ENCODE measurements at regions not wholly inside any gene's neighbourhood (a gene's known extent, or its start where the extent isn't known, plus 50 kb on each side); places are given as distances from the start of the nearest gene placed in this dataset.

GRCh38 chr21:40923407-40923806 lies 76.4 kb upstream of the DSCAM start:
- no peaks in the 10 kb centered on the region for H3K36me3 ChIP-seq
- H3K4me1 ChIP-seq = no peaks in the 10 kb centered on the region
- no peak for TF ChIP-seq CTCF (IDR thresholded peaks at IDR 0.05)
- no peak overlapping the region for H3K27ac ChIP-seq
- intact Hi-C loops (cut with DNase I; ENCODE audit: low total_unique reads) = no loop called here
- H3K9me3 ChIP-seq = no peaks in the 10 kb centered on the region
- H3K4me3 ChIP-seq = no peak overlapping the region
- no peak for DNase-seq
- no peaks in the 10 kb centered on the region for H3K27me3 ChIP-seq

- Histone ChIP-seq H3K4me1 (no peaks in the 10 kb centered on the region), H3K27ac (no peak overlapping the region), H3K36me3 (no peaks in the 10 kb centered on the region), H3K27me3 (no peaks in the 10 kb centered on the region), H3K9me3 (peaks cover 0 to under 1% (median 0%) of the 10 kb centered on the region in 3 donors), H3K4me3 (no peak overlapping the region)
- no peak for DNase-seq
- intact Hi-C loops (cut with DNase I; ENCODE audit: low total_unique reads) = no loop called here
- no peak for TF ChIP-seq CTCF (IDR thresholded peaks at IDR 0.05)
Measured at GRCh38 chr21:40923901-40924300, 76.9 kb upstream of the DSCAM start.

- TF ChIP-seq CTCF (IDR thresholded peaks at IDR 0.05) = no peak
- Histone ChIP-seq H3K27ac (no peak overlapping the region), H3K27me3 (no peaks in the 10 kb centered on the region), H3K36me3 (no peaks in the 10 kb centered on the region), H3K9me3 (peaks cover 0 to 5% (median 3%) of the 10 kb centered on the region in 3 donors), H3K4me3 (no peak overlapping the region), H3K4me1 (no peaks in the 10 kb centered on the region)
- DNase-seq = no peak
- intact Hi-C loops (cut with DNase I; ENCODE audit: low total_unique reads) = no loop called here
Measured at GRCh38 chr21:40924641-40925040, 77.7 kb upstream of the DSCAM start.

GRCh38 chr21:40926238-40926637 lies 79.3 kb upstream of the DSCAM start:
- H3K4me3 ChIP-seq = no peak overlapping the region
- TF ChIP-seq CTCF (IDR thresholded peaks at IDR 0.05) = no peak
- H3K27me3 ChIP-seq = no peaks in the 10 kb centered on the region
- H3K36me3 ChIP-seq = no peaks in the 10 kb centered on the region
- DNase-seq = no peak
- no peak overlapping the region for H3K27ac ChIP-seq
- H3K9me3 ChIP-seq = peaks cover 0 to 6% (median 5%) of the 10 kb centered on the region in 3 donors
- intact Hi-C loops (cut with DNase I; ENCODE audit: low total_unique reads) = no loop called here
- no peaks in the 10 kb centered on the region for H3K4me1 ChIP-seq

- no peaks in the 10 kb centered on the region for H3K4me1 ChIP-seq
- no peak for TF ChIP-seq CTCF (IDR thresholded peaks at IDR 0.05)
- H3K9me3 ChIP-seq = peaks cover 0 to 6% (median 5%) of the 10 kb centered on the region in 3 donors
- DNase-seq = no peak
- intact Hi-C loops (cut with DNase I; ENCODE audit: low total_unique reads) = no loop called here
- no peak overlapping the region for H3K4me3 ChIP-seq
- no peaks in the 10 kb centered on the region for H3K27me3 ChIP-seq
- H3K36me3 ChIP-seq = no peaks in the 10 kb centered on the region
- no peak overlapping the region for H3K27ac ChIP-seq
Measured at GRCh38 chr21:40929833-40930232, 82.9 kb upstream of the DSCAM start.

- DNase-seq = no peak
- H3K27me3 ChIP-seq = no peaks in the 10 kb centered on the region
- H3K36me3 ChIP-seq = no peaks in the 10 kb centered on the region
- no peak overlapping the region for H3K4me3 ChIP-seq
- H3K27ac ChIP-seq = no peak overlapping the region
- no peak for TF ChIP-seq CTCF (IDR thresholded peaks at IDR 0.05)
- peaks cover 0 to 6% (median 5%) of the 10 kb centered on the region in 3 donors for H3K9me3 ChIP-seq
- intact Hi-C loops (cut with DNase I; ENCODE audit: low total_unique reads) = no loop called here
- H3K4me1 ChIP-seq = no peaks in the 10 kb centered on the region
Measured at GRCh38 chr21:40931197-40931596, 84.2 kb upstream of the DSCAM start.
